HG03460 (cell line): ENCODE measurements at regions not wholly inside any gene's neighbourhood (a gene's known extent, or its start where the extent isn't known, plus 50 kb on each side); places are given as distances from the start of the nearest gene placed in this dataset.

Experiments used
- ATAC-seq: cut with Tn5 transposase; IDR thresholded peaks from one replicate; pipeline ENCODE4 v1.9.1; 2021; ENCODE audit not compliant: unreplicated experiment

DNA sequence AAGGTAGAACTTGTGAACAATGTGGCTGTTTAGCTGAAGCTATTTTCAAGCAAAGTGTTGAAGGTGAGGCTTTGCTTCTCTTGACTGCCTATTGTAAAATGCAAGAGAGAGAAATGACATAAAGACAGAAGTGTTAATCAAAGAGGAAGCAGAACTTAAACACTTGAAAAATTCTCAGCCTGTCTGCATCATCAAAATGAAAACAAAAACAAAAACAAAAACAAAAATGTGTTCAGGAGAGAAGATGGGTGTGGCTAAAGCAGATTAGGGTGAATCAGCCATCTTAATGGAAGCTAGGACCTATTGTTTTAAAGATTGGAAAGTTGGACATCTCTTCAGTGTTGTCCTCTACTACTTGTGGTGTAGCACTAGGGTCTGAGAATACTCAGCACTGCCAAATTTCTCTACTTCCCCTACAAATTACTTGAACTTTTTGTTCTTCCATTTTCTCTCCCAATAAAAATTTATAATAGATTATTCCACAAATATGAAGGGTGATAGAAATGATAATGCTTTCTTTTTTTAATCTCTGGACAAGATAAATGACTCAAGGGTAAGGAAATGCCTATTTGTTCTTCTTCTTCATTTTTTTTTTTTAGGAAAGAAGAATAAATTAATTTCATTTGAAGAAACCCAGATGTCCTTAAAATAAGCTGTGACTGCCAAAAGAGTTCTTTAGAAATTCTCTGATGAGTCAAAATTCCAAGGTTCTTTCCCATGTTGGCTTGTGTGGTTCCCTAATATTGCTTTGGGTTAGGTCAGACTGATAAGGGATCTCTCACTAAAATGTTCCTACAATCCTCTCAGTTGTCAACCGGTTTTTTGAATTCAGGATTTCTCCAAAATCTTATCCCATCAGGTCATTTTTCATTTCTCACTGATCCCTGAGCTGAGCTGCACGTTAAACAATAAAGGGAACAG, 571.2 kb upstream of the ZEB2 start:
- no peak for ATAC-seq

GRCh38 chr2:145088756-145089155, 568.8 kb upstream of the ZEB2 start:
- no peak for ATAC-seq

GRCh38 chr2:145086910-145087309, 567.0 kb upstream of the ZEB2 start:
- ATAC-seq, result no peak

- no peak for ATAC-seq
Measured at GRCh38 chr2:145085612-145086011, 565.7 kb upstream of the ZEB2 start.

- ATAC-seq, result no peak
Measured at GRCh38 chr2:145080426-145080825, 560.5 kb upstream of the ZEB2 start.

GRCh38 chr2:145079641-145080040, 559.7 kb upstream of the ZEB2 start:
- no peak for ATAC-seq

- no peak for ATAC-seq
Measured at GRCh38 chr2:145078923-145079322, 559.0 kb upstream of the ZEB2 start.

DNA sequence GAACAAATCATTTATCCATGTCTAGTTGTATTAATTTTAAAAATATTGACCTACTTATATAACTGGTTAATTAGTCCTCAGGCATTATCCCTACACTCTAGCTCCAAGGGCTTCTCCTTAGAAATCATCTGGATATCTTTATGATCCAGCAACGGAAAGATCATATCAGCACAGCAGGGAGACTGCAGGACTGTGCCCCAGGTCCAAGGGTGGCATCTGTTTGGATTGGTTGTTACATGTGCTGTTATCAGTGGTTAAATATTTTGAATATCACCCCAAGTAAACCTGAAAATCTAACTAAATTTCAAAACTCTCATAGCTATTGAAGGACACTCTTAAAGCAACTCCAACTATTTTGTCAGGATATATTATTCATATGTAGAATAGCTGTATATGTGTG, 556.2 kb upstream of the ZEB2 start:
- ATAC-seq, result no peak

- ATAC-seq, result no peak
Measured at GRCh38 chr2:145075454-145076062, 555.6 kb upstream of the ZEB2 start.

GRCh38 chr2:145070703-145071102, 550.8 kb upstream of the ZEB2 start:
- no peak for ATAC-seq

DNA sequence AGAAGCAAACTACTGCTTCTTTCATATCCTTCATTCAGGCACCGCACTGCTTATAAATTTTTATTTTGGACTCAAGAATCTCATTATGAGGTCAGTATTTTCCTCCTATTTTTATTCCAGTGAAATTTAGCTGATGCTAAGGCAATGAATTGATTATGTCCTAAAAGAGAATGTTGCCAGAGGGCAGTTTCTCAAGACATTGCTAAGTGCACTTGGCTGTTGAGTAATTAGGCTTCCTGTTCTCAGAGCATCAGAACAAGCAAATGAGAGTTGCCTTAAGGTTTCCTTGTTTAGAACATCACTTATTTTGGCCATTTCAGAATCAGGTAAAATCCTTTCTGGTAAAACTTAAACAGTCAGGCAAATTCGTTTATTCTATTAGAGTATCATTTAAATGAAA, 548.6 kb upstream of the ZEB2 start:
- ATAC-seq, result no peak

DNA sequence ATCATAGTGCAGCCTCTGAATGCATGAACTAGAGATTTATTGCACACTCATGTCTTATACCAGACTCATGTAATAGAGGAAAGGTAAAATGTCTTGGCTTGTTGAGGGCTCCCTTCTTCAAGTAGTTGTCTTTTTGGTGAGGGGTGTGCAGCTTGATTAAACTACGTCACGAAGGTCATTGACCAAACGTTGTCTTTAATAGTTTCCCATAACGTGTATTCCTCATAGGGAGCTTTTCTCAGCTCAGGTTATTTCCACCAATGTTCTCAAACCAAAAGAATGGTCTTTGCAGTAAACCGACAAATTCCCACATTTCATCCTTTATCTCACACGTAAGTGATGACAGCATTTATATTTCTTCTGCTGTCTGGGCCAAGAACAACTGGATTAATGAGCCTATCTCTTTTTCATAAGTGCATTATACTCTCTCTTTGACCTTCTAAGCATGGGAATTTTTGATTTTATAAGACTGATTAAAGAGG, 547.7 kb upstream of the ZEB2 start:
- ATAC-seq, result no peak

- no peak for ATAC-seq
Measured at GRCh38 chr2:145066856-145067548, 547.1 kb upstream of the ZEB2 start.

DNA sequence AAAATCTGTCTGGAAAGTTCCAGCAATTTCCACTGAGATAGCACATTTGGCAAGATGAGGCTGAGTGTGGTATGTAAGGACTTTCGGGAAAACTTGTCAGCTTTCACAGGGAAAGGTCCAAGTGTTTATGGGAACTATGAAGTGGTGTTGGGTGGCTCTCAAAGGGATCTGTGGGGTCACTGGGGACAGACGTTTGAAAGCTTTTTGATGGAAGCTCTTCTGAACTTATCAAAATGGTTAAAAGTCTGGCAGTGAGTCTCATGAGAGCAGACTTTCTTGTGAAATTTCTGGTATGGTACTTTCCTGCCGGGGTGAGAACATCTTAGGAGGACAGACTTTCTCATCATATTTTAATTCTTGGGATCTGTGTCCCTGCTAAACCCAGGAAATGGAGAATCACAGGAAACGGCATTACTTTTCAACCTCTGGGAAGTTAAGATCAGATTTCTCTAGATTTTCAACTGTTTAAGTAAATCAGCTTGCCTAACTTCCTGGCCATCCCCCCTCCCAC, 546.3 kb upstream of the ZEB2 start:
- no peak for ATAC-seq

DNA sequence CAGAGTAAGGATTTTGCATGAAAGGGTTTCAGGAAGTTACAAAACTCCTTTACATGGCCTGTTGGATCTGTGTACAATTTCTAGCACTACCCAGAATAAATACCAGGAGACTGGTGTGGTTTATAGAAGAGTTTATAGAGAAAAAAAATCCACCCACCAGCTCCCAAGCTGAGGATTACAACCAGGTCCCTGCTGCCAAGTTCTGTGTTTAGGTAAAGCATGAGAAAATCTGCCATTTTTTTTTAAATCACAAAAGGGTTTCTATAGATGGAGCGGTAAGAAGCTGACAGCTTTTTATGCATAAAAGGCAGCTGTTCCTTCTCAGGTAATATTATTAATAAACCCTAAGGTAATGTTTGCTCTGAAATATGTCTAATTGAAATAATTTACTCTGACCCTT, 545.4 kb upstream of the ZEB2 start:
- no peak for ATAC-seq

DNA sequence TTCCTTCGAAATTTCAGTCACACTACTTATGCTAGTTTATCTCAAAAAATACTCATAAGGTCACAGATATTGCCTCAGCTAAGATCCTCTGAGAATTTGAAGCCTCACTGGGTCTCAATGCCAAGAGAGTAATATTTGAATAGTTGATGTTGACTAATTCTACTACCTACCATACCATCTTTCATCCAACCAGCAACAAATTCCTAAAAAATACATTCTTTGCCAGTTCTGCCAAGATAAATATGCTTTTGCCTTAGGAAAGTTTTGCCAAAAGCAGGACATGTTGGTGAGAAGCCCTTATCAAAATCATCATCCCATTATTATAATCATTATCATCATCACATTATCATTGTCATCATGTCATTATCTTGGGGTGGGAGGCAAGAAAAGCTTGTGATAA, 544.6 kb upstream of the ZEB2 start:
- ATAC-seq, result no peak

- no peak for ATAC-seq
Measured at GRCh38 chr2:145060876-145061275, 541.0 kb upstream of the ZEB2 start.

DNA sequence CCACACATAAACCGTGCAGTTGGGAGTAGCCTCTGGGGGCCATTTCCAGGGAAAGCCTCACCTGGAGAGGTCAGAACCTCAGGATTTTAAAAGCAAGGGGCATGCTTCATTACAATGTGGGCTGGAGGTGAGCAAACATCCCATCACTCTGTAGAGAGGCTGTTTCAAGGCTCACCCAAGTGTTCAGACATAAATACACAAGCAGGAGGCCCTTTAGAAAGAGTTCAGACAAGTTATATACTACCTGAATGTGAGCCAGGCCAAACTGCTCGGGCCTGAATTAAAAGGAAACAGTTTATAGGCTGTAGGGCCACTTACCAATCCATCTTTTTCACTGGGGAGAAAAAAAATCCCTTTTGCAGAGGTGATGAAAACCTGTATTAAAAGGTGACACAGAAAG, 540.0 kb upstream of the ZEB2 start:
- ATAC-seq, result no peak

DNA sequence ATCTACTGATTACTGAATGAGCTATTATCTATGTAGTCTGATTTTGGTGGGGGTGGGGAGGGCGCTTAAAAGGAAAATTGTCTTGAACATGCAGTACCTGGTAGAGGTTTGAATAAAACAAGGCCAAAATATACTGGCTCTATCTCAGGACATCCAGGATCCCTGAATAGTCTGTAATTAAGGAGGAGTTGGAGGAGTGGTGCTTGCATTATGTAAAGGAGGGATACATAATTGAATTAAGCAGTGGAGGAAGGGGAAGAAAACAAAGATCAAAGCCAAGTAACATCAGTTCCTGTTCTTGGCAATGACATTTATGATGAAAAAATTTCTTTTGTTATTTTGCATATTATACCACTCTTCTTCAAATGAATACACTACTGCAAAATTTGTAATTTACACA, 539.4 kb upstream of the ZEB2 start:
- ATAC-seq, result no peak

DNA sequence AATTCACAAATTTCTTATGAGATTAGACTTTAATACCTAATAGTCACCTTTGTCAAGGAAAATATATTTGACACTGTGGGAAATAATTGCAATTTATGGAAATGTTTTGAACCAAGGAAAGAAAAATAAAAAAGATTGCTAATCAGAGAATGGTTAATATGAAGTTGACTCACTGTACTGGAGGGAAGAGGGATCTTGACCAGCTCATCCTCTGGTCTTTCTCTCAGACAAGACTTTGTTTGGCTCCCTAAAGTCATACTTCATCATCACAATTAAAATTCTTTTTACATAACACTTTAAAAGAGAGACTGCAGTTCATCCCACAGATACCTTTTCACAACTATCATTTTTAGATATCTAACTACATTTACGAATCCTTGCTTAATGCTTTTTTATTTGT, 538.5 kb upstream of the ZEB2 start:
- no peak for ATAC-seq

GRCh38 chr2:145055651-145056050, 535.7 kb upstream of the ZEB2 start:
- ATAC-seq, result no peak

GRCh38 chr2:145050134-145050533, 530.2 kb upstream of the ZEB2 start:
- no peak for ATAC-seq
